ENCODE measurements at regions not wholly inside any gene's neighbourhood (a gene's known extent, or its start where the extent isn't known, plus 50 kb on each side); places are given as distances from the start of the nearest gene placed in this dataset.

- H3K79me2 ChIP-seq (ENCODE audit: control insufficient read depth, insufficient read depth, low read length): no peaks in the 10 kb centered on the region
- no peaks in the 10 kb centered on the region for H3K27me3 ChIP-seq (replicated peaks in 1 of 2; ENCODE audit: control insufficient read depth in 2 of 2, insufficient read depth in 2 of 2, low read length in 1 of 2)
- H4K20me1 ChIP-seq (ENCODE audit: control insufficient read depth, insufficient read depth): no peaks in the 10 kb centered on the region
- peaks cover 2% of the 10 kb centered on the region; the same call in 1 of the 2 replicates for H3K4me1 ChIP-seq (ENCODE audit: control insufficient read depth, insufficient read depth, low read length)
- RAD21 ChIA-PET (ENCODE audit: unreplicated experiment): interaction anchor here (1.4 kb wide), 1 partner anchor 172 kb away, joined by 3 read pairs; no protein-coding TSS in a partner anchor
- ATAC-seq (no peak), FAIRE-seq (no peak), DNase-seq (ENCODE audit: low read depth, low spot score) (no peak)
- H3K9ac ChIP-seq (ENCODE audit: control insufficient read depth, insufficient read depth, low read length): no peak overlapping the region
- no peaks in the 10 kb centered on the region; the same call in 1 of the 3 replicates for H3K9me3 ChIP-seq (replicated peaks; ENCODE audit: control insufficient read depth, insufficient read depth, low read length)
- no peak overlapping the region for H3K4me3 ChIP-seq
- BruUV-seq (replicated peaks): no TSS peak
- no peaks in the 10 kb centered on the region for H3K36me3 ChIP-seq (ENCODE audit: control insufficient read depth in 2 of 2, insufficient read depth in 2 of 2, low read length in 1 of 2)
- SMC1A ChIA-PET (ENCODE audit: uncharacterized antibody, unreplicated experiment): interaction anchor here (1.0 to 1.3 kb wide), 2 partner anchors 14 to 146 kb away, joined by 3 to 5 read pairs; no protein-coding TSS in a partner anchor
- no peak overlapping the region for H3K27ac ChIP-seq (ENCODE audit: control insufficient read depth, insufficient read depth)
- H2AFZ ChIP-seq (ENCODE audit: control insufficient read depth, low read depth, low read length): no peak overlapping the region
- in situ Hi-C loops (cut with MboI) (no loop called here), intact Hi-C loops (cut with micrococcal nuclease; ENCODE audit: unreplicated experiment) (no loop called here)
- TF ChIP-seq GATAD2B (conservative IDR thresholded peaks at IDR 0.05; ENCODE audit: low read depth) (no peak), ETV6 (conservative IDR thresholded peaks at IDR 0.05 in 1 of 2, IDR thresholded peaks at IDR 0.05 in 1 of 2; ENCODE audit: borderline replicate concordance in 1 of 2, low read depth in 1 of 2) (no peak), TAF1 (IDR thresholded peaks at IDR 0.05; ENCODE audit: borderline replicate concordance, low read depth, low read length) (no peak), FOS (IDR thresholded peaks at IDR 0.05; ENCODE audit: borderline replicate concordance, extremely low read depth, insufficient read length) (no peak), IRF4 (IDR thresholded peaks at IDR 0.05; ENCODE audit: low read depth, low read length) (no peak), SPI1 (IDR thresholded peaks at IDR 0.05; ENCODE audit: borderline replicate concordance, insufficient read depth, low read depth, low read length) (no peak), CBX5 (IDR thresholded peaks at IDR 0.05; ENCODE audit: low read depth) (no peak), DPF2 (IDR thresholded peaks at IDR 0.05) (no peak), ZNF622 (IDR thresholded peaks at IDR 0.05) (no peak), ZNF384 (IDR thresholded peaks at IDR 0.05; ENCODE audit: borderline replicate concordance, low read depth, low read length) (no peak), YBX1 (IDR thresholded peaks at IDR 0.05) (no peak), STAT1 (conservative IDR thresholded peaks at IDR 0.05) (no peak), RBBP5 (conservative IDR thresholded peaks at IDR 0.05) (no peak), NFYB (IDR thresholded peaks at IDR 0.05; ENCODE audit: insufficient read depth, low read depth, low read length) (no peak), EED (IDR thresholded peaks at IDR 0.05; ENCODE audit: low read depth) (no peak)
- CTCF ChIA-PET: interaction anchor here (1.1 to 1.6 kb wide), 4 partner anchors 10 to 172 kb away, joined by 3 to 5 read pairs (median 3); no protein-coding TSS in a partner anchor
- 78% methylated on average over 2 of the region's 2 CpGs for WGBS (ENCODE audit: insufficient coverage, insufficient replicate concordance, low lambda C conversion rate, missing lambda C conversion rate)
- POLR2A ChIA-PET: interaction anchor here (1.3 kb wide), 1 partner anchor 9 kb away, joined by 4 read pairs; no protein-coding TSS in a partner anchor
- H3K4me2 ChIP-seq (ENCODE audit: control insufficient read depth, insufficient read depth): no peak overlapping the region
Measured at GRCh38 chr2:62603154-62603712, 97.2 kb upstream of the TMEM17 start.

All from GM12878 (cell line).